ENCODE measurements at regions not wholly inside any gene's neighbourhood (a gene's known extent, or its start where the extent isn't known, plus 50 kb on each side); places are given as distances from the start of the nearest gene placed in this dataset.
"Not testable (repeated sequence)": the region's sequence is repeated elsewhere in the genome, so short reads cannot be mapped to it uniquely, and the experiment has no call there.

DNA sequence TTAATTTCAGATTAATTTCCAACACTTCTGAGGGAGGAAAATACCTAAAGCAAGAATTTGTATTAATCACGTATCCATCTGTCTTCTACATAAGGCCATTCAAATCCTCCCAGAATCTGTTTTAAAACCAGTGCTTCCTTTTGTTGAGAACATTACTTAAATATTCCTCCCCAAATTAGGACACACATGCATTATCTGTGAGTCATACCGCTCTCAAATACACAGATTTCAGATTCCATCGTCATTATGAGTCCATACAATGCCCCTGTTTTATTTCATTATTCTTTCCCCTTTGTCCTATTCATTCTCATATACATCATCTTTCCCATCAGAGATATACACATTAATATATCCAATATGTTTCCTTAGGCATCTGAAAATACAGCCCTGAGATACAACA lies 57.3 kb upstream of the PRSS12 start:
- peaks cover 0 to 14% (median 0%) of the 10 kb centered on the region in 9 donors for H3K9me3 Mint-ChIP-seq
- H3K36me3 Mint-ChIP-seq = no peaks in the 10 kb centered on the region
- POLR2A ChIA-PET = no interaction called here
- no peak for ATAC-seq
- peaks cover 0 to 11% (median 4%) of the 10 kb centered on the region in 5 donors for H3K27me3 Mint-ChIP-seq
- H3K4me3 Mint-ChIP-seq = no peak overlapping the region
- no peaks in the 10 kb centered on the region for H3K4me1 Mint-ChIP-seq
- DNase-seq = no peak
- no peak overlapping the region for H3K27ac Mint-ChIP-seq

DNA sequence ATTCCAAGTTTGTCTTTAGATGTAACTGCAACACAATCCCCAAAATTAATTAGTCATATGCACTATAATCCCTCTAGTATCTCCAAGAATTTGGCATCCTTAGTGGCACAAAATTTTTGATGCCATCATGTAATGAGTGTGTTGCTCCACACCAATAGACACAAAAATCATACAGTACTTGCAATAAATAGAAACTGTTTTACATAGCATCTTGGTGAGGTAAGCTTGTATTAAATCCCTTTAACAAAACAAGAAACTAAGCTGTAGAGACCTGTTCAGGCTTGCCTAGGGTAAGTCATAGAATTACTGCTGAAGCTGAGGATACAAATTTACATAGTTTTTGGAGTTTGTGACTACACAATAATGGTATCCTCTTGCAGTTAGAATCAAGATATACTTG lies 64.5 kb upstream of the PRSS12 start:
- Mint-ChIP-seq H3K27ac (no peak overlapping the region), H3K4me3 (no peak overlapping the region), H3K36me3 (no peaks in the 10 kb centered on the region), H3K4me1 (no peaks in the 10 kb centered on the region), H3K9me3 (no peaks in the 10 kb centered on the region), H3K27me3 (peaks cover 0 to 6% (median 4%) of the 10 kb centered on the region in 5 donors)
- ATAC-seq = no peak
- no peak for DNase-seq
- POLR2A ChIA-PET = no interaction called here

- POLR2A ChIA-PET, H3K36me3 Mint-ChIP-seq, H3K4me1 Mint-ChIP-seq, ATAC-seq, H3K27me3 Mint-ChIP-seq, DNase-seq, H3K9me3 Mint-ChIP-seq, H3K4me3 Mint-ChIP-seq: not testable (repeated sequence)
- peak overlapping the region in 2 of 10 donors; percentile 33 to 51 for H3K27ac Mint-ChIP-seq
Observed at GRCh38 chr4:118417800-118418199, 65.0 kb upstream of the PRSS12 start.

DNA sequence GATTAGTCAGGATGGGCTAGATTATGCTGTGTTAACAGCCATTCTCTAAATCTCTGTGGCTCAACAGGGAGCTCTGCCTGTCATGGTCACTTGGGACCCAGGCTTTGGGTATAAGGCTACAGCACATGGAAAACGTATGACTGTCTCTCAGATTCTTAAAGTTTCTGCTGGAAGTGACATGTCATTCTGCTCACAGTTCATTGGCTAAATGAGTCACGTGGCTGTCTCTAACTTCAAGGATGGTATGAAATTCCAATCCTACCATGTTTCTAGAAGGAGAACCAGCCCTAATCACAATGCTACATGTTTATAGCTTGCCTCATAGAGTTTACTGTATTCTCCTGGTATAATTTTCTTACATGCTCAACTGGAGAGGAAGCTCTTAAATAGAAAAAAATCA lies 65.6 kb upstream of the PRSS12 start:
- H3K4me1 Mint-ChIP-seq, POLR2A ChIA-PET, ATAC-seq, H3K36me3 Mint-ChIP-seq, H3K27ac Mint-ChIP-seq, H3K27me3 Mint-ChIP-seq, DNase-seq, H3K9me3 Mint-ChIP-seq, H3K4me3 Mint-ChIP-seq: not testable (repeated sequence)

- POLR2A ChIA-PET, H3K9me3 Mint-ChIP-seq, H3K27ac Mint-ChIP-seq, H3K36me3 Mint-ChIP-seq, H3K4me3 Mint-ChIP-seq, ATAC-seq, H3K4me1 Mint-ChIP-seq, DNase-seq: not testable (repeated sequence)
- peaks cover 0 to 14% (median 6%) of the 10 kb centered on the region in 5 donors for H3K27me3 Mint-ChIP-seq
Observed at GRCh38 chr4:118419626-118420025, 66.8 kb upstream of the PRSS12 start.

DNA sequence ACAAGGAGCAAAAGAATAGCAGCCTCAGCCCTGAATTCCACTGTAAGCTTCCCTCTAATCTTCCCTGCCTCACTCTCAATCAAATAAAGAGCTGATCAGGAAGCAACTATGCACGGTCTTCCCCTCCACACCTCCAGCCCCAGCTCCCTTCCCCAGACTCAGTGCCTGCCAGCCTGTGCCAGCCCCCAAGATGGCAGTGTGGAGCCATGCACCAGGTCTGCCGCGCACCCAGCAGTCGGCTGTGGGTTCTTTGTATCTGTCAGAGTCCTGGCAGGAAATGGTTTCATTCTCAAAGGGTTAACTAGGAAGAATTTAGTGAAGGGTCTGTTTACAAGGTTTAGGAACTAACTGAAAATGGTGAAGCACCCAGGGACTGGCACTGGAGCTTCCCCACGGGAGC lies 71.3 kb upstream of the PRSS12 start:
- Mint-ChIP-seq H3K4me3 (peak overlapping the region in 2 of 10 donors; percentile 3), H3K27me3 (peaks cover 2 to 15% (median 5%) of the 10 kb centered on the region in 5 donors), H3K27ac (peak overlapping the region in 1 of 10 donors; percentile 22)
- H3K4me1 Mint-ChIP-seq, H3K9me3 Mint-ChIP-seq, ATAC-seq, H3K36me3 Mint-ChIP-seq, POLR2A ChIA-PET: not testable (repeated sequence)
- peak in 9 of 10 donors; percentile 1 to 61 (median 12) for DNase-seq

GRCh38 chr4:118428881-118429280 lies 76.1 kb upstream of the PRSS12 start:
- H3K27ac Mint-ChIP-seq, H3K4me1 Mint-ChIP-seq, H3K4me3 Mint-ChIP-seq, H3K36me3 Mint-ChIP-seq, POLR2A ChIA-PET, H3K9me3 Mint-ChIP-seq, ATAC-seq, DNase-seq: not testable (repeated sequence)
- H3K27me3 Mint-ChIP-seq = peaks cover 1 to 11% (median 6%) of the 10 kb centered on the region in 5 donors

GRCh38 chr4:118432359-118432758 lies 79.6 kb upstream of the PRSS12 start:
- POLR2A ChIA-PET, H3K4me1 Mint-ChIP-seq, DNase-seq: not testable (repeated sequence)

DNA sequence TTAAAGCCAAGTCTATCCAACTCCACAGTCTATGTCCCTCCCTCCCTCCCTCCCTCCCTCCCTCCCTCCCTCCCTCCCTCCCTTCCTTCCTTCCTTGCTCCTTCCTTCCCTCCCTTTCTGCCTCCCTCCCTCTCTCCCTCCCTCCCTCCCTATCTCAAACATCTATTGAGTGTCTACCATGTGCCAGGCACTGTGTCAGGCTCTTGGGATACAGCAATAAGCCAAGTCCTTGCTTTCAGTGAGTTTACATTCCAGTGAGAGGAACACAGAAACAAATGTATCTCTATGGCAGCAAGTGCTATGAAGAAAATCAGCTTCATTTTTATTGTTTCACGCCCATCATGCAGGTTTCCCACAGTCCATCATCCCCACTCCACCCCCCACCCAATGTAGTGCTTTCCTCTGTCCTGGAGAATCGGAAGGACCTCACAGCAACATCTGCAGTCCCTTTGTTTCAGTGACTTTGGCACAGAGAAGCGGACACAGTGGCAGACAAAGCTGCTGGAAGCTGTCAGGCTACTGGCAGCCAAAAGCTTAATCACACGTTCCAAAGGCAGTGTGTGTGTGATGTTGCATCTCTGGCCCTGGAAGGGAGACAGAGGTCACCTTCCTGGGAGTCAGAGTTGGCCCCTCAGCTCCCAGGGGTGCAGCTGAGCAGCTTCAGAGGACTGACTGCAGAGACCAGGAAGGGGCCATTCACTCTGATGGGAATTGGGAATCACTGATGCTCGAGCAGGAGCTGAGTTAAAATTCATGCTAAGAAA lies 81.0 kb upstream of the PRSS12 start:
- POLR2A ChIA-PET, H3K9me3 Mint-ChIP-seq, ATAC-seq, H3K4me3 Mint-ChIP-seq, H3K4me1 Mint-ChIP-seq, DNase-seq, H3K27ac Mint-ChIP-seq, H3K36me3 Mint-ChIP-seq, H3K27me3 Mint-ChIP-seq: not testable (repeated sequence)

More at GRCh38 chr4:118432359-118432758, 79.6 kb upstream of the PRSS12 start:
- not testable (repeated sequence) for H3K27ac Mint-ChIP-seq, ATAC-seq, H3K36me3 Mint-ChIP-seq, H3K9me3 Mint-ChIP-seq, H3K4me3 Mint-ChIP-seq, H3K27me3 Mint-ChIP-seq

GRCh38 chr4:118435415-118435814 lies 82.6 kb upstream of the PRSS12 start:
- H3K27ac Mint-ChIP-seq, DNase-seq, ATAC-seq, POLR2A ChIA-PET, H3K9me3 Mint-ChIP-seq, H3K27me3 Mint-ChIP-seq, H3K36me3 Mint-ChIP-seq, H3K4me1 Mint-ChIP-seq, H3K4me3 Mint-ChIP-seq: not testable (repeated sequence)

- H3K4me1 Mint-ChIP-seq, H3K9me3 Mint-ChIP-seq, ATAC-seq, H3K4me3 Mint-ChIP-seq, H3K27me3 Mint-ChIP-seq, POLR2A ChIA-PET, DNase-seq, H3K27ac Mint-ChIP-seq, H3K36me3 Mint-ChIP-seq: not testable (repeated sequence)
Observed at GRCh38 chr4:118442115-118442837, 89.5 kb upstream of the PRSS12 start.

DNA sequence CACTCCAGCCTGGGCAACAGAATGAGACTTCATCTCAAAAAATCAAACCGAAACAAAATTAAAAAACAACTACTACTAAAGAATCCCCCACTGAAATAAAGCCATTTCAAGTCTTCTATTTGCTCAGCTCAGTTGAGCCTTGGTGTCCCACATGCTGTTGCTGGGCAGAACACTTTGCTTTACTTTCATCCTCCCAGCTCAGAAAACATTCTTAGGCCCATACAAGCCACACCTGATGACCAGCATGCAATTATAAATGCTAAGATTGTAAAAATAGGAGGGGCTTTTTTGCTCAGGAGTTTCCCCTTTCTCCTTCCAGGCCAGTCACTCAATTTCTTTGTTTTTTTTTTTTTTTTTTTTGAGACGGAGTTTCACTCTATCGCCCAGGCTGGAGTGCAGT lies 94.6 kb upstream of the PRSS12 start:
- H3K9me3 Mint-ChIP-seq, POLR2A ChIA-PET, DNase-seq, H3K36me3 Mint-ChIP-seq, ATAC-seq, H3K4me3 Mint-ChIP-seq, H3K27ac Mint-ChIP-seq, H3K27me3 Mint-ChIP-seq, H3K4me1 Mint-ChIP-seq: not testable (repeated sequence)

DNA sequence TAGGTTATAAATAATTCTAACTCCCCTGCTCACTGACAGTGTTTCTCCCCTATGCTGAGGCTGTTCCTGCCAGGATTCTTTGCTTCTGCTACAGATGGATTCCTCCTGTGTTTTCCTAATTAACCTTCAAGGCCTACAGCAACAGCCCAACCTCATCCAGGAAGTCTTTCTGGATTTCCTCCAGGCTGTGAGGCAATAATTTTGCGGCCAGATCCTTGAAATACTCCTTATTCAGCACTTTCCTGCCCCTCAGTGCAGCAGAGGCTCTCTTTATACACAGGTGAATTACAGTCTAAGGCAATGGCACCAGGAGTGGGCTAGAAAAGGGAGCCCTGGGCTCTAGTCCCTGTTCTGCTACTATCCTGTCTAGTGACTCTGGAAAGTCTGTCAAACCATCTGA lies 102.1 kb upstream of the PRSS12 start:
- H3K4me3 Mint-ChIP-seq, DNase-seq, H3K9me3 Mint-ChIP-seq, ATAC-seq, H3K27me3 Mint-ChIP-seq, H3K27ac Mint-ChIP-seq, POLR2A ChIA-PET, H3K36me3 Mint-ChIP-seq, H3K4me1 Mint-ChIP-seq: not testable (repeated sequence)

DNA sequence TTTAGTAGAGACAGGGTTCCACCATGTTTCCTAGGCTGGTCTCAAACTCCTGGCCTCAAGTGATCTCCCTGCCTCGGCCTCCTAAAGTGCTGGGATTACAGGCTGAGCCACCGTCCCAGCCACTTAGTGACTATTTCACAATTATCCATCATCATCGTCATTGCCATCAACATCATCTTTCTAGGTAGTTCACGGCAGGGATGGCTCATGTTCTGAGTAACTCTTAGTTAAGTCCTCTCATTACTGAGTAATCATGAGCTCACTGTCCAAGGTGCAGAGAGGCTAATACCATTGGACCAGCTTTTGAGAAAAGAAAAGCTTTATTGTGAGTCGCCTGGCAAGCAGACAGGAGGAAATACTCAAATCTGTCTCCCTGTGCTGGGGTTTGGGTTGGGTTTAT lies 108.6 kb upstream of the PRSS12 start:
- H3K4me3 Mint-ChIP-seq, H3K9me3 Mint-ChIP-seq, H3K36me3 Mint-ChIP-seq, POLR2A ChIA-PET, H3K27ac Mint-ChIP-seq, DNase-seq, ATAC-seq, H3K4me1 Mint-ChIP-seq, H3K27me3 Mint-ChIP-seq: not testable (repeated sequence)

Measured in naive thymus-derived CD8-positive, alpha-beta T cell (primary cell).